Fibroblast of skin of abdomen (primary cell): ENCODE measurements at regions not wholly inside any gene's neighbourhood (a gene's known extent, or its start where the extent isn't known, plus 50 kb on each side); places are given as distances from the start of the nearest gene placed in this dataset.
"Not testable (repeated sequence)": the region's sequence is repeated elsewhere in the genome, so short reads cannot be mapped to it uniquely, and the experiment has no call there.

ENCODE experiments used
- DNase-seq: peaks from one replicate; pipeline ENCODE4 v3.0.0-alpha.2; 2013

- DNase-seq = no peak
Measured at GRCh38 chr2:121818546-121818945, 63.1 kb downstream of the TSN start.

GRCh38 chr2:121819846-121820245, 64.4 kb downstream of the TSN start:
- DNase-seq = no peak

GRCh38 chr2:121821476-121822158, 66.2 kb downstream of the TSN start:
- no peak for DNase-seq

GRCh38 chr2:121824264-121824663, 68.8 kb downstream of the TSN start:
- no peak for DNase-seq

- DNase-seq = no peak
Measured at GRCh38 chr2:121825003-121825950, 69.8 kb downstream of the TSN start.

- DNase-seq = no peak
Measured at GRCh38 chr2:121826036-121826435, 70.6 kb downstream of the TSN start.

- DNase-seq = no peak
Measured at GRCh38 chr2:121828281-121828731, 72.9 kb downstream of the TSN start.

- DNase-seq = no peak
Measured at GRCh38 chr2:121830809-121831208, 75.4 kb downstream of the TSN start.

- no peak for DNase-seq
Measured at GRCh38 chr2:121831841-121832240, 76.4 kb downstream of the TSN start.

GRCh38 chr2:121832412-121833357, 77.2 kb downstream of the TSN start:
- no peak for DNase-seq

GRCh38 chr2:121833358-121833723, 77.9 kb downstream of the TSN start:
- no peak for DNase-seq

GRCh38 chr2:121836611-121837010, 81.2 kb downstream of the TSN start:
- DNase-seq = peak; percentile 5

GRCh38 chr2:121837591-121837990, 82.1 kb downstream of the TSN start:
- DNase-seq = no peak

GRCh38 chr2:121838551-121838950, 83.1 kb downstream of the TSN start:
- DNase-seq = no peak

- no peak for DNase-seq
Measured at GRCh38 chr2:121839584-121839983, 84.1 kb downstream of the TSN start.

- no peak for DNase-seq
Measured at GRCh38 chr2:121849236-121849635, 93.8 kb downstream of the TSN start.

- DNase-seq = not testable (repeated sequence)
Measured at GRCh38 chr2:121853149-121853548, 97.7 kb downstream of the TSN start.

- DNase-seq = no peak
Measured at GRCh38 chr2:121855510-121855909, 100.1 kb downstream of the TSN start.

- no peak for DNase-seq
Measured at GRCh38 chr2:121856360-121856759, 100.9 kb downstream of the TSN start.

- DNase-seq = peak; percentile 70
Measured at GRCh38 chr2:121858369-121858768, 102.9 kb downstream of the TSN start.

- DNase-seq = no peak
Measured at GRCh38 chr2:121858847-121859246, 103.4 kb downstream of the TSN start.

- peak; percentile 91 for DNase-seq
Measured at GRCh38 chr2:121860033-121860757, 104.7 kb downstream of the TSN start.
